ENCODE measurements at regions not wholly inside any gene's neighbourhood (a gene's known extent, or its start where the extent isn't known, plus 50 kb on each side); places are given as distances from the start of the nearest gene placed in this dataset.

DNA sequence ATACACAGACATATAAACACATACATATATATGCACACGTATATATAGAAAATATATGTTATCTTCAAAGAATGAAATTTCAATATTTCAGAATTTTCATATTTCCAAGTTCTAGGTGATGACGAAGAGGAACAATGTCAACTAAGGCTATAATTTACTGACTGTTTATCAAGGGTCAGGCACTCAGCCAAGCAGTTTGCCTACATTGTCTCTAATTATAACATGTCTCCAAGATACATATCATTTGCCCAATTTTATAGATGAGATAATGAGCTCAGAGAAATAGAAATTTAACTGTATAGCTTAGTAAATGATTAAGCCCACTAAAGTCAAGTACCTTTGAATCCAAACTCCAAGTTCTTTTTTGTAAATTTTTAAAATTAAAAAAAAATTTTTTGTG lies 99.9 kb upstream of the PLSCR4 start (continued):
- TF ChIP-seq, protein P1, sequence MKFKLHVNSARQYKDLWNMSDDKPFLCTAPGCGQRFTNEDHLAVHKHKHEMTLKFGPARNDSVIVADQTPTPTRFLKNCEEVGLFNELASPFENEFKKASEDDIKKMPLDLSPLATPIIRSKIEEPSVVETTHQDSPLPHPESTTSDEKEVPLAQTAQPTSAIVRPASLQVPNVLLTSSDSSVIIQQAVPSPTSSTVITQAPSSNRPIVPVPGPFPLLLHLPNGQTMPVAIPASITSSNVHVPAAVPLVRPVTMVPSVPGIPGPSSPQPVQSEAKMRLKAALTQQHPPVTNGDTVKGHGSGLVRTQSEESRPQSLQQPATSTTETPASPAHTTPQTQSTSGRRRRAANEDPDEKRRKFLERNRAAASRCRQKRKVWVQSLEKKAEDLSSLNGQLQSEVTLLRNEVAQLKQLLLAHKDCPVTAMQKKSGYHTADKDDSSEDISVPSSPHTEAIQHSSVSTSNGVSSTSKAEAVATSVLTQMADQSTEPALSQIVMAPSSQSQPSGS (IDR thresholded peaks at IDR 0.05; ENCODE audit: low read length): no peak
